ENCODE measurements at regions not wholly inside any gene's neighbourhood (a gene's known extent, or its start where the extent isn't known, plus 50 kb on each side); places are given as distances from the start of the nearest gene placed in this dataset.

DNA sequence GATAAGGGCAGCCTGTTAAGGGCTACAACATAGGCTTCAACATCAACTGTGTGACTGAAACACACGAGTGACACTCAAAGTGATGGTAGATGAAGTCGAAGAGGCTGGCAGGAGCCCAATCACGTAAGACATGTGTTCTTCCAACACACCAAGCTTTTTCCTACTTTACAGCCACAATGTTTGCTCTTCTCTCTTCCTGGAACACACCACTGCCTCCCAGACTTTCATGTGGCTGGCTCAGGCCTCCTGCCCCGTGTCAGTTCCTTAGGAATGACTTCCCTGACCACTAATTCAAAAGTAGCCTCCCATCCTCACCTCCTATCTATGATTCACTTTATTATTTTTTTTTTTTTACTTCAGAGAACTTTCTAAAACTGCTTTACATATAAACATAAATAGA is 209.2 kb downstream of the GPAM start:
- H3K23ac ChIP-seq (ENCODE audit: insufficient read length) = no peak overlapping the region
- FAIRE-seq = no peak
- POLR2A ChIA-PET (ENCODE audit: partially characterized antibody) = no interaction called here

More for the DNA sequence above, 209.2 kb downstream of the GPAM start:
- Histone ChIP-seq H3K56ac (replicated peaks; ENCODE audit: insufficient read length, low read depth, low read length) (no peak overlapping the region), H3K9me3 (ENCODE audit: insufficient read depth in 2 of 2, low read depth in 1 of 2, low read length in 1 of 2) (no peaks in the 10 kb centered on the region), H4K5ac (ENCODE audit: insufficient read length, low read depth, low read length) (no peak overlapping the region), H3K79me2 (ENCODE audit: control insufficient read depth in 1 of 2, insufficient read depth in 2 of 2, low read length in 2 of 2) (no peaks in the 10 kb centered on the region), H2BK20ac (ENCODE audit: low read length) (no peak overlapping the region), H3K4me2 (ENCODE audit: insufficient read depth in 1 of 2, low read depth in 2 of 2, low read length in 2 of 2) (no peak overlapping the region), H2AFZ (ENCODE audit: low read length) (no peak overlapping the region), H3K36me3 (ENCODE audit: control insufficient read depth in 2 of 4, insufficient read depth in 4 of 4, low read length in 3 of 4) (no peaks in the 10 kb centered on the region), H2BK15ac (ENCODE audit: low read length) (no peak overlapping the region), H2BK12ac (ENCODE audit: low read depth, low read length) (no peak overlapping the region), H3K9ac (replicated peaks in 1 of 4; ENCODE audit: extremely low read depth in 1 of 4, low read depth in 3 of 4, low read length in 3 of 4) (no peak overlapping the region), H4K91ac (replicated peaks; ENCODE audit: insufficient read length, low read length) (no peak overlapping the region), H3K4me1 (replicated peaks in 1 of 4; ENCODE audit: control insufficient read depth in 3 of 4, insufficient read depth in 4 of 4, low read length in 3 of 4) (no peaks in the 10 kb centered on the region), H4K20me1 (replicated peaks in 1 of 2; ENCODE audit: control insufficient read depth in 1 of 2, insufficient read depth in 2 of 2, low read length in 2 of 2) (no peaks in the 10 kb centered on the region), H4K8ac (ENCODE audit: extremely low read depth, insufficient read depth, low read length) (no peak overlapping the region), H3K14ac (ENCODE audit: insufficient read length) (no peak overlapping the region), H2AK5ac (ENCODE audit: low read depth, low read length) (no peak overlapping the region), H3K79me1 (ENCODE audit: low read depth, low read length) (no peaks in the 10 kb centered on the region), H3K27ac (ENCODE audit: low read depth, low read length) (no peak overlapping the region), H2BK120ac (replicated peaks; ENCODE audit: low read depth, low read length) (no peak overlapping the region), H3K27me3 (replicated peaks in 1 of 4; ENCODE audit: control insufficient read depth in 3 of 4, extremely low read depth in 1 of 4, insufficient read depth in 3 of 4, low read length in 3 of 4) (no peaks in the 10 kb centered on the region), H3K4ac (replicated peaks; ENCODE audit: insufficient read length, low read depth, low read length) (no peak overlapping the region), H3K23me2 (ENCODE audit: low read depth, low read length) (peaks cover 1% of the 10 kb centered on the region; the same call in 1 of the 2 replicates), H3K4me3 (ENCODE audit: extremely low read depth in 1 of 4, insufficient read depth in 2 of 4, low read depth in 3 of 4, low read length in 4 of 4) (no peak overlapping the region), H3K18ac (ENCODE audit: extremely low read depth, low read length) (no peak overlapping the region), H2BK5ac (ENCODE audit: low read depth, low read length) (no peak overlapping the region)
- DNase-seq (ENCODE audit: low read depth in 1 of 2, low spot score in 2 of 2) = no peak
- TF ChIP-seq CHD2 (IDR thresholded peaks at IDR 0.05; ENCODE audit: low read length) (no peak), NANOG (IDR thresholded peaks at IDR 0.05; ENCODE audit: insufficient read depth, low read depth, low read length, poor library complexity, severe bottlenecking) (no peak), YY1 (IDR thresholded peaks at IDR 0.05; ENCODE audit: low read depth, low read length) (no peak), SRF (IDR thresholded peaks at IDR 0.05; ENCODE audit: low read depth, low read length) (no peak), SIN3A (conservative IDR thresholded peaks at IDR 0.05 in 1 of 2, IDR thresholded peaks at IDR 0.05 in 1 of 2; ENCODE audit: low read depth in 1 of 2, low read length in 2 of 2) (no peak), MAFK (IDR thresholded peaks at IDR 0.05; ENCODE audit: low read depth, low read length) (no peak), TAF1 (IDR thresholded peaks at IDR 0.05; ENCODE audit: low read depth, low read length) (no peak), RXRA (IDR thresholded peaks at IDR 0.05; ENCODE audit: insufficient read depth, low read depth, low read length) (no peak), EP300 (IDR thresholded peaks at IDR 0.05; ENCODE audit: borderline replicate concordance in 1 of 2, low read depth in 2 of 2, low read length in 2 of 2) (no peak), NRF1 (IDR thresholded peaks at IDR 0.05; ENCODE audit: low read depth, low read length) (no peak), SIRT6 (IDR thresholded peaks at IDR 0.05; ENCODE audit: low read length) (no peak), TCF12 (IDR thresholded peaks at IDR 0.05; ENCODE audit: low read depth, low read length) (no peak), HDAC6 (IDR thresholded peaks at IDR 0.05; ENCODE audit: low read depth, low read length) (no peak), CBX5 (IDR thresholded peaks at IDR 0.05; ENCODE audit: low read depth, low read length) (no peak)
- CTCF ChIA-PET (ENCODE audit: partially characterized antibody) = no interaction called here
- 80% methylated on average over 4 of the region's 4 CpGs; no CpG with 5 or more reads in 1 of the 2 experiments for whole genome bisulfite sequencing, 2 experiments (ENCODE audit: extremely low coverage in 1 of 2, insufficient coverage in 1 of 2, insufficient read length in 1 of 2, insufficient replicate concordance in 2 of 2, low coverage in 1 of 2, low lambda C conversion rate in 2 of 2, missing lambda C conversion rate in 1 of 2)

Measured in H1 (cell line).